ENCODE measurements at regions not wholly inside any gene's neighbourhood (a gene's known extent, or its start where the extent isn't known, plus 50 kb on each side); places are given as distances from the start of the nearest gene placed in this dataset.
A peak's percentile ranks its signal among the peaks of the same experiment; 100 is the strongest.

- no peak for DNase-seq (ENCODE audit: low read depth)
Measured at GRCh38 chr2:120898496-120898895, 162.8 kb downstream of the GLI2 start.

- DNase-seq (ENCODE audit: low read depth): no peak
Measured at GRCh38 chr2:120898961-120899750, 163.5 kb downstream of the GLI2 start.

GRCh38 chr2:120899771-120900170 lies 164.1 kb downstream of the GLI2 start:
- no peak for DNase-seq (ENCODE audit: low read depth)

DNA sequence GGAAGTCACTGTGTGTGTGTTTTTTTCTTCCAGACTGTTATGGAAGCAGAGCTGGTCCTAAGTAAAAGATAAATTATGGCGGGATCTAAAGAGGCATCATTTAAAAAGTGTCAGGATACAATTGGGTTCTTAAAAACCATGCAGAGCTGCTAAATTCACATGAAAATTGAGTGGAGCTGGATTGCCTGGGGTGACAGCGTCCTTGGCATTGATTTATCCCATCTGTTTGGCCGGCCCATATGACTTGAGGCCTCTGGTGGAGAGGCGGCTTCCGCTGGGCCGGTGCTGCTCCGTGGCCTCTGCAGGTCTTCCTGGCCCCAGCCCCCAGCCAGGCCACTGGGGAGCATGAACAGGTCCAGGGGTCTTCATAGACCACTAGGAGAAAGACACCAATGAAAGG lies 165.5 kb downstream of the GLI2 start:
- no peak for DNase-seq (ENCODE audit: low read depth)

- DNase-seq (ENCODE audit: low read depth): no peak
Measured at GRCh38 chr2:120902592-120902991, 166.9 kb downstream of the GLI2 start.

DNA sequence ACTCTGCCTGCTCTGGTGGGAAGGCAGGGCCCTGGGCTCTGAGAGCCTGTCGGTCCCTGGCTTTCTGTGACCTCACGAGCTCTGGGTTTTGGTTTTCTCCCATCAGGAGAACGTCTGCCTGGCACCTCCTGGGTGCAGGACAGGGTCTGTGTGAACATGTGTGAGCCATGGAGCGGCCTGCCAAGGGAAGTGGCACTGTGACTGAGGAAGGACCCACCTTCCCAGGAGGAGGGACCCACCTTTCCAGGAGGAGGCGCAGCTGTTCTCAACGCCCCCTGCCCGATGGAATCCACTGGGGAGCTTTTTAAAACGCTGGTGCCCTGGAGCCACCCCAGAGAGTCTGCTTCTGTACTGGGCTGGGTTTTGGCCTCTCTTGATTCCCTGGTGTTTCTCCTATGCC lies 168.7 kb downstream of the GLI2 start:
- no peak for DNase-seq (ENCODE audit: low read depth)

DNA sequence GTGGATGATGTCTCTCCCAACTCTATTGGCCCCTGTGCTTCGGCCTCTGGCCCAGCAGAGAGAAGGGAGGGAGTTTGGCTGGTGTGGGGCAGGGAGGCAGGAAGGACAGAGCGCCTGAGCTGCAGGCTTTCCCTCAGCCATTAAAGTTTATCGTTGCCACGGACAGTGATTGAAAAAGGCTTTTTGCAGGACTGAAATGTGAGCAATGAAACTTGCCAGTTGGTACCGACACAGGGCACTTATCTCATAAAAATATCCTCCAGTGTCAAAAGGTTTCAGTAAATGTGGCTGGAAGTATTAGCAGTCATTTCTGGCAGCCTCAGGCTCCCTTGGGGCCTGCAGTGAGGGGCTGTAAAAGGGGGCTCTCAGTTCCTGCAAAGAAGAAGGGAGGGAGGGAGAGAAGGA lies 169.2 kb downstream of the GLI2 start:
- DNase-seq (ENCODE audit: low read depth): no peak

- no peak for DNase-seq (ENCODE audit: low read depth)
Measured at GRCh38 chr2:120905298-120905697, 169.6 kb downstream of the GLI2 start.

DNA sequence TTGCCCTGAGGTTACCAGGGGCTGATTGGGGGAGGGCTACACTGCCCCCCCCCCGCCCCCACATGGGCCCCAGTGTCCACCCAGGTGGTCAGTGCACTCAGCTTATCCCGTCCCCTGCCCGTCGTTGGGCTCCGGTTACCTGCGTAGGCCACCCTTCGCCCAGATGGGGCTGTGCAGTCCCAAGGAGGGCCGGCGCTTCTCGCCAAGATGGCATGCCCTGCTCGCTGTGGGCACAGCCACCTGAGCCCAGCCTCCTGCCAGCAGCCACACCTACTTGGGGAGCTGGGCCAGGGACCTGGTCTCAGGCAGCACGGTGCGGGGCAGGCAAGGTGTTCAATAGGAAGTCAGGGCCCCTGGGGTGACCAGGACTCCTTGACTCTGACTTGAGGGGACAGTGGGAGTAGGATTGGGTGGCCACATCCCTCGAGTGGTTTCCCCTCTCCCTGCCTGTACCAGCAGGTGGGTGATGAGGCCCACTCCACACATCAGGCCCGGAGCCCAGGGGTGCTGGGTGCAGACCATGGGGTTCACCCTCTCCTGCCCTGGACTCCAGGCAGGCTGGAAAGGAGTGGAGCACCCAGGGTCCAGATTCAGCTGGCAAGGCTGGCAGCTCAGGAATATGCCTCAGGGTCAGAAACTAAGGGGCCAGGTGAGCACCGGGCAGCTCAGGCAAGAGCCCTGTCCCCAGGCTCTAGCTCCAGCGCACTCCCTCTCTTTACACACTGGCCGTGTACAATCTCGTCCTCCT lies 170.3 kb downstream of the GLI2 start:
- no peak for DNase-seq (ENCODE audit: low read depth)

- no peak for DNase-seq (ENCODE audit: low read depth)
Measured at GRCh38 chr2:120906914-120907313, 171.2 kb downstream of the GLI2 start.

GRCh38 chr2:120907822-120908221 lies 172.2 kb downstream of the GLI2 start:
- no peak for DNase-seq (ENCODE audit: low read depth)

DNA sequence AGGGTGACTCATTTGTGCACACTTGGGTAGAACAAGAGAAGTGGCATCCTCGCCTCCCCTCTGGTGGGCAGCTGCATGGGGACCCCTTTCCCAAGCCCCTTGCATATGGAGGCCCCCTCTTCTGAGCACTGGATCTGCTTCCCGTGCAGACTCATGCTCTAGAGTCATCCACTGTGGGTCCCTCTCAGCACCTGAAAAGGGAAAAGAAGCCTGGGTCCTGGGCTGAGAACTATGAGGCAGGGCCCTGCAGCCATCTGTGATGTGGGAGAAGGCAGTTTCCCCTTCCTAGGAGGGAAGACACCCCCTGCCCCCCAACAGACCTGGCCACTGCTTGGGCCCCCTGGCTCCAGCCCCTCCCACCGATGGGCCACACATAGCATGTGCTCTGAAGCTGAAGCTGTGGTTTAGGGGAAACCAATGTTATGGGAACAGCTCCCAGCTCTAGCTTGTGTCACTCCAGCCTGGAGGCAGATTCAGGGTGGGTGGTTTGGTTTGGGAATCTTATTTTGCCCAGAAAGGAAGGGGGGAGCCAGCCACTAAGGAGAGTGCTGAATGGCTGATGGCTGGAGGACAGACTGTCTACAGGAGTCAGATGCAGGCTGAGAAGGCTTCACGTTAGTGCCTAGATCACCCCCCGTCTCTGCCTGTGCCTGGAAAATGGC lies 172.8 kb downstream of the GLI2 start:
- no peak for DNase-seq (ENCODE audit: low read depth)

GRCh38 chr2:120909102-120909501 lies 173.4 kb downstream of the GLI2 start:
- DNase-seq (ENCODE audit: low read depth): no peak

- no peak for DNase-seq (ENCODE audit: low read depth)
Measured at GRCh38 chr2:120910164-120910563, 174.5 kb downstream of the GLI2 start.

GRCh38 chr2:120910956-120911951 lies 175.6 kb downstream of the GLI2 start:
- DNase-seq (ENCODE audit: low read depth): peak; percentile 39

DNA sequence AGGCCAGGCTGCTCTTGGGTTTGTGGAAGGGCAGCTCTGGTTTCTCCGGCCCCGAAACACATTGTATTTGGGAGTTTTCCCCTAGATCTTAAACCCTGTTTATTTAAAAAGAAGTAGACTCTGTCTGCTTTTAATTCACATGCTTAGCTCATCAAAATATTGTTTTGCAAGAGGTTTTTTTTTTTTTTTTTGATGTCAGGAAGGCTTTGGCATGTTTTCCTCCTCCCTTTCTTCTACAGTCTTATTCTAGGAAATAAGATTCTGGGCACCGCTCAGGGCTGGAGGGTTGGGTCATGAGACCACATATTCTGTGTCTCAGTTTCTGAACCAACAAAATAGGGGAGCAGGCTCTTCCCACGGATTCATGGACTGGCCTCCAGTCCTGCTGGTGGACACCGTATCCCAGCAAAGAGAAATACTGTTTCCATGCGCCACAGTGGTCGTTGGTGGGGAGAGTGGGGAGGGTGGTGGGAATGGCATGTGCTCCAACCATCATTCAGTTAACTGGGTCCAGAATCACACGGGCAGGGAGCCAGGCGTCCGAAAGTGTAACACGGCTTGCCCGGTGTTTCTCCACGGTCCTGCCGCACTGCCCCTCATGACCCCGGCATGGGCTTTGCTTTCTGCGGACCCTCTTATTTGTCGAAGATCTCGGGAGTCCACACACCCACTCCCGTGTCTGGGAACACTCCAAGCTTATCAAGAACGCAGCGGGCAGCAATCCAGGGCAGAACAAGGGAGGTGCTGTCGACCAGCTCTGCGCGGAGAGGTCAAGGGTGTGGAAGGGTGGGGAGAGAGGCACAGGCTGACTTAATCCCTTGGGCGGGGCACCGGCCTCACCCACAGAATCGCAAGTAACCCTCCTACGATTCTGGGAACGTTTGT lies 176.7 kb downstream of the GLI2 start:
- peak; percentile 43 for DNase-seq (ENCODE audit: low read depth)

GRCh38 chr2:120913972-120914838 lies 178.5 kb downstream of the GLI2 start:
- DNase-seq (ENCODE audit: low read depth): no peak

GRCh38 chr2:120914839-120915521 lies 179.3 kb downstream of the GLI2 start:
- peak; percentile 70 for DNase-seq (ENCODE audit: low read depth)

DNA sequence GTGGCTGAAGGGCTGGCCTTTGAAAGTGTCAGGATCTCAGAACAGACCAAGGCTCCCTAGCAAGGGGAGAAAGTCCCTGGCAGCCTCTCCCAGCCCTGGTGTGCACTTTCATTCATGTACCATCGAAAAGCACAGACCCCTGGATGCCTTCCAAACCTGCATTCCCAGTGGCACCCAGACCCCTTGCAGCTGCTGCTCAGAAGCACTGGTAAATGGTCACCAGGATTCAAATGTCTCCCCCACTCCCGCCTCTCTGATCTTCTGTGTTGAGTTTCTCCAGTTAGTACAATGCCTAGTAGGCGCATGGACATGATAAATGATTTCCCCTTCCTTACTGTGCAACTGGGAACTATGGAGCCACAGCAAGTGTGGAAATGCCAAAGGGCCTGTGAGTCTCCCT lies 180.0 kb downstream of the GLI2 start:
- DNase-seq (ENCODE audit: low read depth): peak; percentile 21

Measured in LHCN-M2 (cell line).